Stimulated activated memory B cell treated with anti-CD40 and anti-IgM and Interleukin-4, amounts not matched to agents 10 μg/mL and 1 μg/mL and 100 μg/mL, for 72 hours (primary cell): ENCODE measurements at regions not wholly inside any gene's neighbourhood (a gene's known extent, or its start where the extent isn't known, plus 50 kb on each side); places are given as distances from the start of the nearest gene placed in this dataset.

Experiments
- ATAC-seq: fragments of 150-1000 bp; cut with Tn5 transposase; 2 replicates; pipeline ENCODE4 v1.10.0; 2021
- H3K27ac Mint-ChIP-seq: one replicate; pipeline ENCODE4 v1.8.0; 2022; ENCODE audit warnings: mild to moderate bottlenecking, mixed read lengths
- H3K27me3 Mint-ChIP-seq: one replicate; pipeline ENCODE4 v1.8.0; 2022; ENCODE audit warnings: mixed read lengths
- H3K36me3 Mint-ChIP-seq: one replicate; pipeline ENCODE4 v1.8.0; 2022; ENCODE audit warnings: mixed read lengths
- H3K4me1 Mint-ChIP-seq: one replicate; pipeline ENCODE4 v1.8.0; 2022; ENCODE audit warnings: mixed read lengths
- H3K4me3 Mint-ChIP-seq: one replicate; pipeline ENCODE4 v1.8.0; 2022; ENCODE audit warnings: mild to moderate bottlenecking, moderate library complexity, mixed read lengths
- H3K9me3 Mint-ChIP-seq: one replicate; pipeline ENCODE4 v1.8.0; 2022; ENCODE audit warnings: mixed read lengths

DNA sequence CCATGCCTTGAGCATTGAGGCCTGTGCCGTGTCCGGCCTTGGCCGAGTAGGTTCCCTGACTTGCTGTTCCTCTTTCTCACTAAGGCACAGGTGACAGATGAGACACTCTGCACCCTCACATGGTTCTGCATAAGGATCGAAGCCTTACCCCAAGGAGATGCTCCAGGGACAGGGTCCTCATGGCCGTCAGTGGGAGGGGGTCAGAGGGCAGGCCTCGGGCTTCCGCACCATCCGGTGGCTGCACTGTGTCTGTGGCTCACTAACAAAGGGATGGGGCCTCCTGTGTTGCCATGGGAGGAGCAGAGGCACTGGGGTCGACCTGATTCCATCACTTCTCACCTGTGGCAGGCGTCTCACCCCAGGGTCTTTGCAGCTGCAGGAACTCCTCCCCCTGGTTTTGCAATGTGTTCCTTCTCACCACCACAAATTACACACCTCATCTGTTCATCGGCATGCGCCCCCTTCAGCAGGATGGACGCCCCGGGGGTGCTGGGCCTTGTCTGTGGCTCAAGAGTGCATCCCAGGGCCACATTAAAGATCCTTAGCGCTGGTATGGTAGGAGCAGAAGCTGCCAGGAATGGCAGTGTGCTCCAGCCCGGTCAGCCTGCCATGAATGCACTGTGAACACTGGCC is 113.3 kb upstream of the SOX1 start:
- ATAC-seq = no peak
- no peaks in the 10 kb centered on the region for H3K4me1 Mint-ChIP-seq
- no peaks in the 10 kb centered on the region for H3K27me3 Mint-ChIP-seq
- H3K9me3 Mint-ChIP-seq = peaks cover 3% of the 10 kb centered on the region
- no peak overlapping the region for H3K27ac Mint-ChIP-seq
- no peak overlapping the region for H3K4me3 Mint-ChIP-seq
- no peaks in the 10 kb centered on the region for H3K36me3 Mint-ChIP-seq

DNA sequence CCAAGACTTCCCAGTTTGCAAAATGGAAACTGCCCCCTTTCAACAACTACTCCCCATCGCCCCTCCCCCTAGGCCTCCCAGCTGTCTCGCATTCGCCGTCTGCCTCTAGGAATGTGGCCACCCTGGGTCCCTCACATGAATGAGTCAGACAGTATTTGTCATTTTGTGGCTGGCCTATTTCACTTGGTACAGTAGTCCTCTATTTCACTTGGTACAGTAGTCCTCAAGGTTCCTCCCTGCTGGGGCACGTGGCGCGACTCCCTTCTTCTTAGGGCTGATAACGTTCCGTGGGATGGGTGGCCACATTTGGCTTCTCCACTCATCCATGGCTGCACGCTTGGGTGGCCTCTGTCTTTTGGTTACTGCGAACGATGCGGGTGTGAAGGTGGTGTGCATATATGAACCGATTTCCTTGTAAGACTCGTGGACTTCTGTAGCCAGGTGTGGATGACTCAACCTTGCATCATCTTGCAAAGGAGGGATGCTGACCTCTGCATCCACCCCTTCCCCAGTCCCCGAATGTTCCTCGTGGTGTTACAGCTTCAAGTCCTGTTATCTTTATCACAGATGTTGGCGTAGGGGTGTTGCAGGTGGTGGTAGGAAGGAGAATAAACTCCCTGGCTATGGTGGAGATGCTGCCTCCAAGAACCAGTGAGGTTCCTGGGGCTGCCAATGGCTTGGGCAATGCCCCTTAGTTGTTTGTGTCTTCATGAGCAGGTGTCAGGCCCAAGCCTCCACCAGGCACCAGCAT is 112.1 kb upstream of the SOX1 start:
- Mint-ChIP-seq H3K4me3 (no peak overlapping the region), H3K27ac (no peak overlapping the region), H3K9me3 (peaks cover 3% of the 10 kb centered on the region), H3K36me3 (no peaks in the 10 kb centered on the region), H3K4me1 (no peaks in the 10 kb centered on the region), H3K27me3 (no peaks in the 10 kb centered on the region)
- no peak for ATAC-seq

DNA sequence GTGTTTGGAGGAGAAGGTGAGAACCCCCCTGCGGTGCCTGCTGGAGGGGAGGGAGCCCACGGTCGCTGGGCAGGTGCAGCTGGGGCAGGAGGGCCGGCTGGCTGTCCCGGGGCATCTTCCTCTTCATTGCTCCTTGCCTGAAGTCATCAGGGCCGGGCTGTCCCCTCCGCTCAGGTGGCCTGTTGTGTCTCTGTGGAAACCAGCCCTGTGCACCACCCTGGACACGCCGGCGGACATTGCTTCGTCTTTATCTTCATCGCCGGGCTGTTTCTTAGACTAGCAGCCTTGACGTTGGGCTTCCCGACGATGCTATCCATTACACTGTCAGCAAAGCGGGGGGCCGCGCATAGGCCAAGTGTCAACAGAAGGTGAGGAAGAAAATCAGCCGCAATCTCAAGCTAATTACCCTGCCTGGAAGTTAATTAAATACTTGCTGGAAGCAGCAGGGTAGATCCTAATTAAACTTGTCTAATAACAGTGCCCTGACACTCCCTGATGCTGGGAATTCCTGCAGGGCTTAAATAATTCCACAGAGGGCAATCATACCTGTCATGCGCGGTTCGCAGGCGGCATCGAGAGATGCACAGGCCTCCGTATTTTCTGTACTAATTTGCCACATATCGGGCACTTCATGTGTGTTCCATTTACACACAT is 111.4 kb upstream of the SOX1 start:
- Mint-ChIP-seq H3K27ac (no peak overlapping the region), H3K4me1 (no peaks in the 10 kb centered on the region)
- ATAC-seq = no peak

DNA sequence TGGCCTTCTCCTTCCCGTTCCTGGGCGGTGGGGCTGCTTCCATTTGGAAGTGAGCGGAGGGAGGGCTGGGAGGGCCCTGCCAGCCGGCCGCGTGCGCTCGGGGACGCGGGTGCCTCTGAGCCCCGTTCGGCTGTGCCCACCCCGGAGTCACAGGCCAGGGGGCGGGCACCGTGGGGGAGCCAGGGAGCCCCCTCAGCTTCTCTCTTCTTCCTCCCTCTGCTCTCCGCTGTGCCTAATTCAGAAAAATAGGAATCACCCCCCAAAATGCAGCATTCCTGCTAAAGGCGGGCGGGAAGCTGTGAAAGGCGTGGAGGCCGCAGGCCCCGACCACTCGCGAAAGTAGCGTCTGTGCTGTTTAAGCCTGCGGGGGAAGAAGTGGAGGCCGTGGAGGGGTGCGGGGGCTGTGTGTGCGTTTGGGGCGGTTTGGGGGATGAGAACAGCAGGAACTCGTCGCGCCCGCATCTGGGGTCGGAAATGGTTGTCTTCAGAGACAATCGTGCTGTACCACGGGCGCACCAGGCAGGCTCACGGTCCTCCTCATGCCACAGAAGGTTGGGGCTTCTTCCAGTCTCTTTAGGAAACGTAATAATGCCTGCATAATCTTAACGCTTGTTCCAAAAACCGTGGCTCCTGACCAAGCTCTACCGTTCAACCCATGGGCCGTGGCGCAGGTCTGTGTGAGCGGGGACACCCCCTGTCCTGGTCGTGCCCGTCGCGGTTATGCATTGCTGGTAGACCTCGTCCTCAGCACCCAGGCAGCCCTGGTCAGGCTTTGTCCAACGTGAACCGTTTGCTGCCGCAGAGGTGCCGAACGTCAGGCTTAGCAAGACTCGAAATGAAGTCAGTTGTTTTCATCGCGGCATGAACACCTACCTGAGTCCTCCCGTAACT is 110.4 kb upstream of the SOX1 start:
- no peaks in the 10 kb centered on the region for H3K27me3 Mint-ChIP-seq
- H3K36me3 Mint-ChIP-seq = no peaks in the 10 kb centered on the region
- ATAC-seq = no peak
- H3K4me3 Mint-ChIP-seq = no peak overlapping the region
- no peak overlapping the region for H3K27ac Mint-ChIP-seq
- no peaks in the 10 kb centered on the region for H3K9me3 Mint-ChIP-seq
- H3K4me1 Mint-ChIP-seq = no peaks in the 10 kb centered on the region

More for the DNA sequence above, 111.4 kb upstream of the SOX1 start:
- no peaks in the 10 kb centered on the region for H3K27me3 Mint-ChIP-seq
- no peak overlapping the region for H3K4me3 Mint-ChIP-seq
- peaks cover 3% of the 10 kb centered on the region for H3K9me3 Mint-ChIP-seq
- H3K36me3 Mint-ChIP-seq = no peaks in the 10 kb centered on the region

DNA sequence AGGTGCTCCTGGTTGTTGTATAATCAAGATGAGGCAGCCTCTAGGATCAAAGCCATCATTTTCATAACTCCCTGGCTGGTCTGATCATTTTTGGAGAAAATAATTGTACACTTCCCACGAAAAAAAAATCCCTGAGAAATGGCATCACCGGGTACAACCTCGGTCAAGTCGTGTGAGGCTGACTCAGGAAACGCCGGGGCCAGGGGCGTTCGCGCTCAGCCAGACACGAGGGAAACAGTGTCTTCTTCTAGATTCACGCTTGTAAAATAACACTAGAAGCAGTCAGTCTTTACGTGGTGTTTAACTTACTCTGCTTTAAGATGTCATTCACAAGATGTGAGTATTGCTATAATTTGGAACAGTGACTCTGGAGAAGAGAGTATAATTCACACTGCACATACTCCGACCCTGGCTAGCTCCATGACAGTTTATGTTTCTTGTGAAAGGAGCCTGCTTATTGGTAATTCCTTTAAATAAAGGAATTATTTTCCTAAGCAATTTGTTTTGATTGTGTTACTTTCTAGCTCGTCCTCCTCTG is 109.0 kb upstream of the SOX1 start:
- ATAC-seq = no peak
- H3K4me1 Mint-ChIP-seq = no peaks in the 10 kb centered on the region
- H3K4me3 Mint-ChIP-seq = no peak overlapping the region
- H3K27me3 Mint-ChIP-seq = no peaks in the 10 kb centered on the region
- H3K27ac Mint-ChIP-seq = no peak overlapping the region
- H3K36me3 Mint-ChIP-seq = no peaks in the 10 kb centered on the region
- no peaks in the 10 kb centered on the region for H3K9me3 Mint-ChIP-seq

DNA sequence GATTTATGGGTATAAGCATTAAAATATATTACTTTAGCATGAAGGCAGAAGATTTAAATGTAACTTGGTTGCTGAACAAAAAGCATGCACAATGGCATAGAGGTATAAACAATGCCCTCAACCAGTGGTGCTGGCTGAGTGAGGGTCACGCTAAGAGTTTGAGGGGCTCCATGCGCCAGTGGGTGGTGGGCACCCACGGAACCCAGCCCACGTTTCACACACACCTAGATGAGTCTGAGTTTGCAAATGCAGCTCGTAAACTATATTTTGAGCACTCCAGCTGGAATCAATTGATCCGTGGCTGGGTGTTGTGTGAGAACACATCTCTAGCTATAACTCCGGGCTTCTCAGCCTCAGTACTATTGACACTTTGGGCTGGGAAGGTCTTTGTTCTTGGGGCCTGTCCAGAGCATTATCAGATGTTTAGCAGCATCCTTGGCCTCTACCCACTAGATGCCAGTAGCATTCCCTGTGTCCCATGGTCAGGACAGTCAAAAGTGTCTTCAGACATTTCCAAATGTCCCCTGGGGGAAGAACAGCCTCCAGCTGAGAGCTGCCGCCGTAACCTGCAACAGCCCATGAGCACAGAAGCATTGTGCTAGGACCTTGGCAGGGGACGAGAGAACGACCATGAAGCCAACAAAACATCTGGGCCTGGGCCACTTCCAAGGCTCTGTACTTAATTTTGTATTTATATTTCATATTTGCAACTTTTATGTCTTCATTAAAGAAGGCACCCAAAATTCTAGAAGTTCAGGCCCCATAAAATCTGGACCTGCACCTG is 108.1 kb upstream of the SOX1 start:
- no peaks in the 10 kb centered on the region for H3K27me3 Mint-ChIP-seq
- H3K9me3 Mint-ChIP-seq = no peaks in the 10 kb centered on the region
- H3K4me3 Mint-ChIP-seq = no peak overlapping the region
- ATAC-seq = no peak
- H3K4me1 Mint-ChIP-seq = no peaks in the 10 kb centered on the region
- H3K36me3 Mint-ChIP-seq = no peaks in the 10 kb centered on the region
- H3K27ac Mint-ChIP-seq = no peak overlapping the region

DNA sequence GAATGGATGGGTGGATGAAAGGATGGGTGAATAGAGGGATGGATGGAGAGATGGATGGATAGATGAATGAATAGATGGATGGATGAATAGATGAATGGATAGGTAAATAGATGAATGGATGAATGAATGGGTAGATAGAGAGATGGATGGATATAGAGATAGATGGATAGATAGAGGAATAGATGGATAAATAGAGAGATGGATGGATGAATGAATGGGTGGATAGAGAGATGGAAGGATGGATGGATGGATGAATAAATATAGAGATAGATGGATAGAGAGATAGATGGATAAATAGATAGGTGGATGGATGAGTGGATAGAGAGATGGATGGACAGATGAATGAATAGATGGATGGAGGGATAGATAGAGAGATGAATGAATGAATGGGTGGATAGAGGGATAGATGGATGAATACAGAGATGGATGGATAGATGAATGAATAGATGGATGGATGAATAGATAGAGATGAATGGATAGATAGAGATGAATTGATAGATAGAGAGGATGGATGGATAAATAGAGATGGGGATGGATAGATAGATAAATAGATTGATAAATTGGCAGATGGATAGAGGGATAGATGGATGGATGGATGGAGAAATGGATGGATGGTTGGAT is 106.7 kb upstream of the SOX1 start:
- no peak overlapping the region for H3K4me3 Mint-ChIP-seq
- no peak overlapping the region for H3K27ac Mint-ChIP-seq
- no peaks in the 10 kb centered on the region for H3K9me3 Mint-ChIP-seq
- no peaks in the 10 kb centered on the region for H3K27me3 Mint-ChIP-seq
- no peaks in the 10 kb centered on the region for H3K36me3 Mint-ChIP-seq
- ATAC-seq = no peak
- no peaks in the 10 kb centered on the region for H3K4me1 Mint-ChIP-seq

DNA sequence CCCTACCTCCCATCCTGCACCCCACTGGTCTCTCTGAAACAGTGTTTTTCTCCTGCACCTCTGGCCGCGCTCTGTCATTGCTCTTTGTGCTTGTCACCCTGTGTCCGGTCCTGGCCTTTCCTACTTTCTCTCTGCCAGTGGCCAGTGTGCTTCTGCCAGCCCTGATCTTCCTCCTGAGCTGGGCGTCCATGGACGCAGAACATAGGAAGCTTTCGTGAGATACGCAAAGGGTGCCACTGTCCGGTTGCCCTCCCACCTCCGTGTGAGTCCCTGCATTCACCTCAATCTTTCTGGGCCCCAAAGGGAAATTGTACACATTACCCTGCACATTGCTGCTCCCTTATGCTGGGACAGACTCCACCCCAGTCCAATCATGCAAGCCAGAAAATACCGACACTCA is 105.7 kb upstream of the SOX1 start:
- Mint-ChIP-seq H3K4me1 (no peaks in the 10 kb centered on the region), H3K4me3 (no peak overlapping the region), H3K27me3 (no peaks in the 10 kb centered on the region), H3K9me3 (no peaks in the 10 kb centered on the region), H3K27ac (no peak overlapping the region), H3K36me3 (no peaks in the 10 kb centered on the region)
- ATAC-seq = no peak

DNA sequence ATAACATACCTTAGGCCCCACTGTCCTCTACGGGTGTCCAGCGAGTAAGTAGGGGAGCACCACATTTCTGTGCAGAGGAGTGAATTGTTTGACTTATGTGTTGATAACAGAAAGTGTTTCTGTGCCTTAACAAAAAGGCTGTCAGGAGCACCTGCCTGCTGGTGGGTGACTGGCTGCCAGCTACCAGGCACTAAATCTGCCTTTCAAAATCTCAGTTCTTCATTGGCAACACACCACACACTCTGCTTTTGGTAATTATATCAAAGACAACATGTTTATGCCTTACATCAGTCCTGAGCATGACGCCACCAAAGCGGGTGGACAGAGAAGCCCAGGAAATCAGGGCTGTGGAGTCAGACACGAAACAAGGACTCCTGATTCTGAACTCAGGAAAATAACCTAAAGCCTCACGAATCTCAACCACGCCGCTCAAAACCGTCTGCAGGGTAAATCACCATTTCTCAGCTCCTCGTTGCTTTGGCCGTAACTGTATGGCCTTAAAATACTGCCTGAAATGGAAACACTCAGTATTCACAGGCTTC is 105.2 kb upstream of the SOX1 start:
- no peaks in the 10 kb centered on the region for H3K4me1 Mint-ChIP-seq
- H3K4me3 Mint-ChIP-seq = no peak overlapping the region
- no peak for ATAC-seq
- no peak overlapping the region for H3K27ac Mint-ChIP-seq
- H3K36me3 Mint-ChIP-seq = no peaks in the 10 kb centered on the region
- no peaks in the 10 kb centered on the region for H3K9me3 Mint-ChIP-seq
- no peaks in the 10 kb centered on the region for H3K27me3 Mint-ChIP-seq

DNA sequence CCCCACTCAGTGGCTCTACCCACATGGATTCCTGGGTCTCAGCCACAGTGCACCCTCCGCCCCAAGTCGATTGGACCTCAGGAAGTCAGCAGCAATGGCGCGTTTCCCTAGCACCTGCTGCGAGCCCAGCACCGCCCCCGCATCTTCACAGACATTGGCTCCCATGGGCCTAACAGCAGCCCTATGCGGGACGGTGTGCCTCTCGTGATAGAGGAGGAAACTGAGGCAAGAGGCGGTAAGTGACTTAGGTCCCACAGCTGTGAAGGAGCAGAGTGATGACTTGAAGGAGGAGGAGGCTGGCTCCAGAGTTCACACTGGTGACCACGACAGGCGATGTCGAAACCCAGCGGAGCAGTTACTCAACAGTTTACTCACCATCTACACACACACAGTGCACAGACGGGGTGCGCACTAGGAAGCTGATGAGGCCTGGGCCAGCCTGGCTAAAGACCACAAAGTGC is 104.5 kb upstream of the SOX1 start:
- ATAC-seq = no peak
- H3K27me3 Mint-ChIP-seq = peaks cover 6% of the 10 kb centered on the region
- no peaks in the 10 kb centered on the region for H3K4me1 Mint-ChIP-seq
- no peaks in the 10 kb centered on the region for H3K36me3 Mint-ChIP-seq
- no peak overlapping the region for H3K4me3 Mint-ChIP-seq
- H3K27ac Mint-ChIP-seq = no peak overlapping the region
- no peaks in the 10 kb centered on the region for H3K9me3 Mint-ChIP-seq

DNA sequence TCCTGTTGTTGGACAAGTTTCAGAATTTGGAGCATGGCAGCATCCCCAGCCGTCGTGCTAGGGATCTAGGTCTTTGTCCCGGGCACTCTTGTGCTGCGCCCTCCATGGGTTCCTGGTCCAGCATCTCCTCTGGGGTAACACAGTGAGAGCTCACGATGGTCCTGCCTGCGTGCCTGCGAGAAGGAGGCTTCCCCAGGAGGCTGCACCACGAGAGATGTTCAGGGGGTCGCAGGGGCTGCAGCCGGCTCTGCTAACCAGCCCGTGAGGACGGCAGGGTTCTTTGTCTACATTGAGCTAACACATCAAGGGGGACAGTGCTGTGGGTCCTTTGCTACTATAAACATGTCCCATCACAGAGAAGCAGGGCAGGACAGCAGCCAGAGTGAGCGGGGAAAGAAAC is 103.9 kb upstream of the SOX1 start:
- Mint-ChIP-seq H3K4me3 (no peak overlapping the region), H3K27me3 (peaks cover 9% of the 10 kb centered on the region), H3K9me3 (no peaks in the 10 kb centered on the region), H3K4me1 (no peaks in the 10 kb centered on the region), H3K27ac (no peak overlapping the region), H3K36me3 (no peaks in the 10 kb centered on the region)
- no peak for ATAC-seq

DNA sequence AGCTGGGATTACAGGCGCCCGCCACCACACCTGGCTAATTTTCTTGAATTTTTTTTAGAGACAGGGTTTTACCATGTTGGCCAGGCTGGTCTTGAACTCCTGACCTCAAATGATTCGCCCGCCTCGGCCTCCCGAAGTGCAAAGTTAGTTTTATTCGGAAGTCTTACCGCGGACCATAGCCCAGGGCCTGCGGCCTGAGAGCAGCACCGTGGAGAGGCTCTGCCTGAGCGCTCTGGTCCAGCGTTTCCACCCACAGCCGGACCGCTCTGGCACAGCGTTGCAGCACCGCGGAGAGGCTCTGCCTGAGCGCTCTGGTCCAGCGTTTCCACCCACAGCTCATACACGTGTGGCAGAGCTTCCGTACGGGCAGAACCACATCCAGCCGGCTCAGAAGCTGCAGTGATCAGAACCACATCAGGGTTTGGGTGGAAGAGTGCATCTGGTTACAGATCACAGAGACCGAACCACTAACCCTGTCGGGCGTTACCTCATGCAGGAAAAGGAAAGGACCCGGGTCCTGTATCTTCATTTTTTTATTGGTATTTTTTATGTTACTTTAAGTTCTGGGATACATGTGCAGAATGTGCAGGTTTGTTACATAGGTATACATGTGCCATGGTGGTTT is 102.4 kb upstream of the SOX1 start:
- no peak overlapping the region for H3K27ac Mint-ChIP-seq
- no peak overlapping the region for H3K4me3 Mint-ChIP-seq
- no peaks in the 10 kb centered on the region for H3K4me1 Mint-ChIP-seq
- H3K36me3 Mint-ChIP-seq = no peaks in the 10 kb centered on the region
- no peaks in the 10 kb centered on the region for H3K9me3 Mint-ChIP-seq
- peaks cover 9% of the 10 kb centered on the region for H3K27me3 Mint-ChIP-seq
- no peak for ATAC-seq

DNA sequence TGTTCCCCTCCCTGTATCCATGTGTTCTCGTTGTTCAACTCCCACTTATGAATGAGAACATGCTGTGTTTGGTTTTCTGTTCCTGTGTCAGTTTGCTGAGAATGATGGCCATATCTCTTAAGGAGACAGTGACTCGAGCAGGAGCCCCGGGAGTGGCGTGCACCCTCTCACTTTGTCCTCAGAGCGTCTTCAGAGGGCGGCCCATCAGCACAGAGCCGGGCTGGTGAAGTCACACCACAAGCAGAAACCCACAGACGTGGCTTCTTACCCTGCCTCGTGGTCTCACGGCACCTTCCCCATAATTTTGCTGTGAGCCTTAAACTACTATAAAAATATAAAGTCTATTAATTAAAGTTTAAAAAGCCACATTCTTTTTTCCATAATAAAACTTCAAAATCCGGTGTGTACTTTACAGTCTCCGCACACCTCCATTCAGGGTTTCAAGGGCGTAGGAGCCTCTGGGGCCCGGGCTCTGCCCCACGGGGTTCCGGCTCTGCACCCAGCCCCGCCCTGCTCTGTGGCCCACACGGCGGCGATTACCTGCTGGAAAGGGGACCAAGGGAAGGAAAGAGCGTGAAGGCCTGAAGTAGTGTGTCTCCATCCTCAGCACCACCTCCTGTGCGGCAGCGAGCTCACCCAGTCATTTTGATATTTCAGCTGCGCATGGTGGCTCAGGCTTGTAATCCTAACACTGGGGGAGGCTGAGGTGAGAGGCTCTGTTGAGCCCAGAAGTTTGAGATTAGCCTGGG is 101.3 kb upstream of the SOX1 start:
- peaks cover 9% of the 10 kb centered on the region for H3K27me3 Mint-ChIP-seq
- H3K27ac Mint-ChIP-seq = no peak overlapping the region
- H3K4me3 Mint-ChIP-seq = no peak overlapping the region
- ATAC-seq = no peak
- no peaks in the 10 kb centered on the region for H3K9me3 Mint-ChIP-seq
- H3K36me3 Mint-ChIP-seq = no peaks in the 10 kb centered on the region
- H3K4me1 Mint-ChIP-seq = no peaks in the 10 kb centered on the region
